SU-DHL-6 (cell line): ENCODE measurements at regions not wholly inside any gene's neighbourhood (a gene's known extent, or its start where the extent isn't known, plus 50 kb on each side); places are given as distances from the start of the nearest gene placed in this dataset.

Experiments
- H2AFZ ChIP-seq: fragments of 200-600 bp; sonication (generic); 2 replicates; pipeline ENCODE4 v1.6.1; 2014; ENCODE audit warnings: low read depth, mild to moderate bottlenecking, moderate library complexity, mixed read lengths, antibody characterized with exemption, low read length; ENCODE audit not compliant: severe bottlenecking
- H3F3A ChIP-seq: fragments of 200-600 bp; shearing (Covaris generic); 2 replicates; pipeline ENCODE4 v1.6.0; 2016; ENCODE audit warnings: antibody characterized with exemption, mild to moderate bottlenecking; ENCODE audit not compliant: insufficient read depth
- H3K27ac ChIP-seq: fragments of 200-600 bp; sonication (generic); 2 replicates; pipeline ENCODE4 v1.5.1; 2016; ENCODE audit warnings: low read depth, mild to moderate bottlenecking, low read length, moderate library complexity, mixed read lengths
- H3K27me3 ChIP-seq: fragments of 200-600 bp; sonication (generic), shearing (Covaris generic); 2 replicates; pipeline ENCODE4 v1.6.0; 2014; ENCODE audit warnings: mild to moderate bottlenecking, low read length
- H3K36me3 ChIP-seq: fragments of 200-600 bp; sonication (generic); 2 replicates; pipeline ENCODE4 v1.6.1; 2014; ENCODE audit warnings: mild to moderate bottlenecking, low read length, mixed read lengths
- H3K4me2 ChIP-seq: fragments of 300-600, 200-600 bp; shearing (Covaris generic), sonication (generic); 2 replicates; pipeline ENCODE4 v1.6.0; 2014; ENCODE audit warnings: low read length, low read depth, mild to moderate bottlenecking; ENCODE audit not compliant: poor library complexity, severe bottlenecking
- H3K4me3 ChIP-seq: fragments of 200-600 bp; sonication (generic); 2 replicates; pipeline ENCODE4 v1.5.1; 2014; ENCODE audit warnings: antibody characterized with exemption, low read length, mild to moderate bottlenecking, mixed read lengths; ENCODE audit not compliant: insufficient read depth, poor library complexity, severe bottlenecking
- H3K79me2 ChIP-seq: fragments of 200-600 bp; sonication (generic); 2 replicates; pipeline ENCODE4 v1.6.1; 2014; ENCODE audit warnings: mild to moderate bottlenecking, low read length, moderate library complexity; ENCODE audit not compliant: insufficient read depth
- H3K9ac ChIP-seq: fragments of 200-600 bp; sonication (generic); 2 replicates; pipeline ENCODE4 v1.7.0; 2014; ENCODE audit warnings: mild to moderate bottlenecking, low read length
- H3K9me2 ChIP-seq: fragments of 200-600 bp; sonication (generic); replicated peaks from 2 replicates; pipeline ENCODE4 v1.6.1; 2014; ENCODE audit warnings: low read length; ENCODE audit not compliant: insufficient read depth
- H3K9me3 ChIP-seq: fragments of 200-600 bp; sonication (generic); 2 replicates; pipeline ENCODE4 v1.6.1; 2014; ENCODE audit warnings: low read length, mixed read lengths; ENCODE audit not compliant: insufficient read depth
- H4K20me1 ChIP-seq: fragments of 200-600 bp; sonication (generic); 2 replicates; pipeline ENCODE4 v1.6.1; 2014; ENCODE audit warnings: low read depth, mild to moderate bottlenecking, antibody characterized with exemption, low read length, moderate library complexity, mixed read lengths
- EZH2phosphoT487 ChIP-seq: fragments of 200-600 bp; sonication (generic), shearing (Covaris generic); conservative IDR thresholded peaks from 2 replicates; pipeline ENCODE4 v1.6.1; 2018; ENCODE audit warnings: mild to moderate bottlenecking, antibody characterized with exemption, low read length, moderate library complexity, mixed read lengths
- TF ChIP-seq, protein P1 (sequence below): fragments of 200-600 bp; sonication (generic); IDR thresholded peaks from one replicate; pipeline ENCODE4 v1.5.1; 2017; ENCODE audit warnings: antibody characterized with exemption, mild to moderate bottlenecking, low read length, moderate library complexity; ENCODE audit not compliant: insufficient read depth, poor library complexity, severe bottlenecking

DNA sequence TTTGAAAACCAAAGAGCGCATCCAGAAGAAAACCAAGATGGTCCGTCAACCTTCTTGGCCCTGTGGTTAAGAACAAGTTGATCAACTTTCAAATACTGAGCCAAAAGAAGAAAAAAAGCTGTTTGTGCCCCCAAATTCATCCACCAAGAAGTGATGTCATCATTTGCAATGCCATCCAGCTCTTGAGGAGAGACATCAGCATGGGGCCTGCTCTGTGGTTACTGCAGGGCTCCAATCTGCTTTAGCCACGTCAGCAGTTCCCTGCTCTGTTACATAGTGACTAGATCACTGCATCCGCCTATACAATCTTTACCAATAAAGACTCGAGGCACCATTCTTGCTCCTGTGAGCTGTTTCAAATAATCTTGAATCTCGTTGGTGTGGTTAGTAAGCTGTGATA, 75.0 kb upstream of the BLCAP start:
- H2AFZ ChIP-seq = no peak overlapping the region
- H3F3A ChIP-seq = no peaks in the 10 kb centered on the region
- H3K9me2 ChIP-seq = no peaks in the 10 kb centered on the region
- no peaks in the 10 kb centered on the region for H3K27me3 ChIP-seq
- H3K27ac ChIP-seq = no peak overlapping the region
- H4K20me1 ChIP-seq = no peaks in the 10 kb centered on the region
- no peak overlapping the region for H3K4me2 ChIP-seq
- H3K9ac ChIP-seq = no peak overlapping the region
- H3K79me2 ChIP-seq = no peaks in the 10 kb centered on the region
- no peak overlapping the region for H3K4me3 ChIP-seq
- H3K36me3 ChIP-seq = no peaks in the 10 kb centered on the region
- no peaks in the 10 kb centered on the region for H3K9me3 ChIP-seq
- TF ChIP-seq EZH2phosphoT487 = no peak
- TF ChIP-seq, protein P1, sequence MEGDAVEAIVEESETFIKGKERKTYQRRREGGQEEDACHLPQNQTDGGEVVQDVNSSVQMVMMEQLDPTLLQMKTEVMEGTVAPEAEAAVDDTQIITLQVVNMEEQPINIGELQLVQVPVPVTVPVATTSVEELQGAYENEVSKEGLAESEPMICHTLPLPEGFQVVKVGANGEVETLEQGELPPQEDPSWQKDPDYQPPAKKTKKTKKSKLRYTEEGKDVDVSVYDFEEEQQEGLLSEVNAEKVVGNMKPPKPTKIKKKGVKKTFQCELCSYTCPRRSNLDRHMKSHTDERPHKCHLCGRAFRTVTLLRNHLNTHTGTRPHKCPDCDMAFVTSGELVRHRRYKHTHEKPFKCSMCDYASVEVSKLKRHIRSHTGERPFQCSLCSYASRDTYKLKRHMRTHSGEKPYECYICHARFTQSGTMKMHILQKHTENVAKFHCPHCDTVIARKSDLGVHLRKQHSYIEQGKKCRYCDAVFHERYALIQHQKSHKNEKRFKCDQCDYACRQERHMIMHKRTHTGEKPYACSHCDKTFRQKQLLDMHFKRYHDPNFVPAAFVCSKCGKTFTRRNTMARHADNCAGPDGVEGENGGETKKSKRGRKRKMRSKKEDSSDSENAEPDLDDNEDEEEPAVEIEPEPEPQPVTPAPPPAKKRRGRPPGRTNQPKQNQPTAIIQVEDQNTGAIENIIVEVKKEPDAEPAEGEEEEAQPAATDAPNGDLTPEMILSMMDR = no peak

DNA sequence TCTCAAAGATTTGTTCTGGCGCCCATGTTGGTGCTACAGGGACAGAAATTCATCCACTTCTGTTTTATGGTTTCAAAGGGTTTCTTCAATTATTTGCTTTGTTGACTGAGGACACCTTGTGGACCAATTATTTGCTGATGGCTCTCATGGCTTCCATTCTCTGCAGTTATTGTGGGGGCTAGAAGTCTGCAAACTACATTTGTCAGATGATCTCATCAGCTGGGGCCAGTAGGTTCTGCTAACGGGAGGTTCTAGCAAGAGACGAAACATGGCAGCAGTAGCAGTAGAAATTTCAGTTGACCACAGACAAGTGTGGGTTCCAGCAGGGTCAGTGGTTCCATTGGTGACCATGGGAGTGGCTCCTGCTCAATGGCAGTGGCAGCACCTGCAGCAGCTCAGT, 72.8 kb upstream of the BLCAP start:
- H3K9me2 ChIP-seq = no peaks in the 10 kb centered on the region
- no peak overlapping the region for H3K4me2 ChIP-seq
- H3K4me3 ChIP-seq = no peak overlapping the region
- no peaks in the 10 kb centered on the region for H3K9me3 ChIP-seq
- H4K20me1 ChIP-seq = no peaks in the 10 kb centered on the region
- no peak for TF ChIP-seq EZH2phosphoT487
- TF ChIP-seq, protein P1 = no peak
- H3K27ac ChIP-seq = no peak overlapping the region
- H3K79me2 ChIP-seq = no peaks in the 10 kb centered on the region
- H3F3A ChIP-seq = no peaks in the 10 kb centered on the region
- no peak overlapping the region for H3K9ac ChIP-seq
- no peaks in the 10 kb centered on the region for H3K36me3 ChIP-seq
- no peaks in the 10 kb centered on the region for H3K27me3 ChIP-seq
- no peak overlapping the region for H2AFZ ChIP-seq

DNA sequence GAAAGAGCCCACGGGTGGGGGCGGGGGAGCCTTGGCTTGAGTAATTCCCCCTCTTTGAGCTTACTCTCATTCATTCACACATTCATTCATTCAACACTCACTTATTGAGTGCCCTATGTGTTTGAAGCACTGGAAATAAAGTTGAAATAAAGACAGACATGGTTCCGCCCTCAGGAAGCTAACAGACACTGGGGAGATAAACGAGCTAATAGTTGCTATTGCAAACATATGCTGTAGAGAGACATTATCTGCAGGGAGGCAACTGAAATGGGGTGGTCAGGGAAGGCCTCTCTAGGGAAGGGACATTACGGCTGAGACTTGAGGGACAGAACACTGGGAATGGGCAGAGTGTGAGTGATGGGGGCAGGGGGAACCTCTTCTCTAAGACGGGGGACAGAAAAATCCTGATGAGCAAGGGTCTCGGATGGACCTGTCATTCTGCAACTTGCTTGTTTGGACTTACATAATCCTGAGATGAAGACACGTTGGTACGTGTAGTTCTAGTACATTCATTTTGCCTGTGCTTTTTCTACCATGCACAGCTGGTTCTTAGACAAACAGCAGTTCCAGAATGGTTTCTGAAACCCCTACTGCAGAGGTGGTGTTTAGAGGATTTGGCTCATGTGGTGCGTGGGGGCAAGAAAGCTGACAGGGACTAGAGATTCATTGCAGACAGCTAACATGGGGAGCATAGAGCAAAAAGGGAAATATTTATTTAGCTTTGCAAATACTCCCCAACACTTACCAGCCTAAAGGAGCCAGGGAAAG, 71.1 kb upstream of the BLCAP start:
- H3K9me2 ChIP-seq = no peaks in the 10 kb centered on the region
- no peak overlapping the region for H3K9ac ChIP-seq
- H3K36me3 ChIP-seq = no peaks in the 10 kb centered on the region
- no peak for TF ChIP-seq EZH2phosphoT487
- TF ChIP-seq, protein P1 = no peak
- H2AFZ ChIP-seq = no peak overlapping the region
- no peak overlapping the region for H3K4me2 ChIP-seq
- H3K4me3 ChIP-seq = no peak overlapping the region
- H3K27me3 ChIP-seq = no peaks in the 10 kb centered on the region
- no peaks in the 10 kb centered on the region for H3K9me3 ChIP-seq
- H3K79me2 ChIP-seq = no peaks in the 10 kb centered on the region
- H3F3A ChIP-seq = no peaks in the 10 kb centered on the region
- no peak overlapping the region for H3K27ac ChIP-seq
- no peaks in the 10 kb centered on the region for H4K20me1 ChIP-seq
